ENCODE measurements at regions not wholly inside any gene's neighbourhood (a gene's known extent, or its start where the extent isn't known, plus 50 kb on each side); places are given as distances from the start of the nearest gene placed in this dataset.

DNA sequence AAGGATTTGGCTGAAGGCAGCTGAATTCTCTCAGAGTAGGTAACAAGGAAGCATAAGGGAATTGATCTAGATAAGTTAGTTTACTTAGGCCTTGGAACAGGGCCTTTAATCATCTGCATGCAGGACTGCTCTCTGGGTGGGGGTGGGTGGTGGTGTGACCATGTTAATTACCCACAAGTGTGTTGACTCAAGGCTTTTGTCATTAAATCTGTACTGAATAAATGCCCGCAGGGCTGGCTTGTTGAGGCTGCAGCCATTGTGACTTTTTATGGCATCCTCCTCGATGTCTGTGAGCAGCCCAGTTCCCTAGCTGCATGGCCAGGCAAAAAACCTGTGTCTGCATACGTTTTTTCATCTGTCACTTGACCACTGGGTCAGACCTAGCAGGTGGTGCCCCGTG lies 63.5 kb upstream of the ASCC3 start:
- Histone ChIP-seq H3K27me3 (no peaks in the 10 kb centered on the region), H3K4me3 (no peak overlapping the region), H3K4me1 (no peaks in the 10 kb centered on the region), H3K27ac (replicated peaks in 1 of 4) (no peak overlapping the region), H3K36me3 (no peaks in the 10 kb centered on the region), H3K9me3 (peaks cover 0 to 7% (median 0%) of the 10 kb centered on the region in 4 donors)
- WGBS = 74% methylated on average over 4 of the region's 4 CpGs
- DNase-seq (ENCODE audit: extremely low spot score) = no peak
- TF ChIP-seq POLR2AphosphoS5 (IDR thresholded peaks at IDR 0.05) (no peak), CTCF (IDR thresholded peaks at IDR 0.05) (no peak), POLR2A (IDR thresholded peaks at IDR 0.05; ENCODE audit: low read depth) (no peak), EP300 (IDR thresholded peaks at IDR 0.05) (no peak)
- intact Hi-C loops (cut with DNase I) = no loop called here

DNA sequence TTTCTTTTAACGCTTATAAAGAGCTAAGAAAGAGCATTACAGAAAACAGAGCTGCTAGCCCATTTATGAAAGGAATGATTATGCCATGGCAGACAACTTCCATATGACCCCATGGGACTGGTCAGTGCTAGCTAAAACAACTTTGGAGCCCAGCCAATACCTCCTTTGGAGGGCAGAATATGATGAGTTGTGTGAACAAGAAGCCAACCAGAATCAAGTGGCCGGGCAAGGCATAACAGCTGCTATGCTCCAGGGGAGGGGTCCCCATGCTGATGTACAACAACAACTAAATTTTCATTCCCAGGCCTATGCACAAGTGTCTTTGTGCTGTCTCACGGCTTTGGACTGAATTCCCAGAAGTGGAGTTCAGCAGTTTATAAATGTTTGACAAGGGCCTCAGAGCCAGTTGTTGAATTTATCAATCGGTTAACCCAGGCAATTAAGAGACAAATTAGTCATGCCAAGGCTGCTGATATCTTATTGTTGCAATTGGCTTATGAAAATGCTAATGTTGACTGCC lies 65.0 kb upstream of the ASCC3 start:
- no peaks in the 10 kb centered on the region for H3K27me3 ChIP-seq
- DNase-seq (ENCODE audit: extremely low spot score) = no peak
- TF ChIP-seq POLR2A (IDR thresholded peaks at IDR 0.05; ENCODE audit: low read depth) (no peak), CTCF (IDR thresholded peaks at IDR 0.05) (no peak), POLR2AphosphoS5 (IDR thresholded peaks at IDR 0.05) (no peak), EP300 (IDR thresholded peaks at IDR 0.05) (no peak)
- H3K4me1 ChIP-seq = no peaks in the 10 kb centered on the region
- no peak overlapping the region for H3K4me3 ChIP-seq
- no peak overlapping the region for H3K27ac ChIP-seq (replicated peaks in 1 of 4)
- 96% methylated on average over 4 of the region's 4 CpGs for WGBS
- H3K36me3 ChIP-seq = no peaks in the 10 kb centered on the region
- peaks cover 0 to 7% (median 0%) of the 10 kb centered on the region in 4 donors for H3K9me3 ChIP-seq
- intact Hi-C loops (cut with DNase I) = no loop called here

GRCh38 chr6:100946711-100947110 lies 65.6 kb upstream of the ASCC3 start:
- TF ChIP-seq EP300 (IDR thresholded peaks at IDR 0.05) (no peak), POLR2AphosphoS5 (IDR thresholded peaks at IDR 0.05) (no peak), POLR2A (IDR thresholded peaks at IDR 0.05; ENCODE audit: low read depth) (no peak), CTCF (IDR thresholded peaks at IDR 0.05) (no peak)
- no peak for DNase-seq (ENCODE audit: extremely low spot score)
- Histone ChIP-seq H3K4me1 (no peaks in the 10 kb centered on the region), H3K36me3 (no peaks in the 10 kb centered on the region), H3K4me3 (no peak overlapping the region), H3K27ac (replicated peaks in 1 of 4) (no peak overlapping the region), H3K27me3 (no peaks in the 10 kb centered on the region), H3K9me3 (peaks cover 0 to 7% (median 0%) of the 10 kb centered on the region in 4 donors)
- intact Hi-C loops (cut with DNase I) = no loop called here
- WGBS = 86% methylated on average over 3 of the region's 3 CpGs

GRCh38 chr6:100948381-100949133 lies 67.4 kb upstream of the ASCC3 start:
- TF ChIP-seq CTCF (IDR thresholded peaks at IDR 0.05) = no peak
- TF ChIP-seq POLR2A (IDR thresholded peaks at IDR 0.05; ENCODE audit: low read depth) = no peak
- TF ChIP-seq EP300 (IDR thresholded peaks at IDR 0.05) = no peak
- no peak for TF ChIP-seq POLR2AphosphoS5 (IDR thresholded peaks at IDR 0.05)
- no peak for DNase-seq (ENCODE audit: extremely low spot score)
- intact Hi-C loops (cut with DNase I) = no loop called here
- Histone ChIP-seq H3K9me3 (peaks cover 0 to 7% (median 0%) of the 10 kb centered on the region in 4 donors), H3K4me1 (no peaks in the 10 kb centered on the region), H3K27me3 (no peaks in the 10 kb centered on the region), H3K27ac (replicated peaks in 1 of 4) (no peak overlapping the region), H3K36me3 (no peaks in the 10 kb centered on the region), H3K4me3 (no peak overlapping the region)
- 48% methylated on average over 3 of the region's 3 CpGs for WGBS
